Esophagus squamous epithelium (tissue), 4 donors: ENCODE measurements at regions not wholly inside any gene's neighbourhood (a gene's known extent, or its start where the extent isn't known, plus 50 kb on each side); places are given as distances from the start of the nearest gene placed in this dataset.

Experiments
- CTCF ChIP-seq, 6 experiments: fragments of 450-650 bp in 4 of 6; fragments of 200-600 bp in 2 of 6; sonication (generic) in 2 of 6; IDR thresholded peaks; one replicate each; pipeline ENCODE4 v1.5.1; 2016 to 2019; ENCODE audit warnings: antibody characterized with exemption in 6 of 6, mild to moderate bottlenecking in 4 of 6, moderate library complexity in 4 of 6
- POLR2A ChIP-seq, 4 donors: fragments of 450-650 bp; IDR thresholded peaks; one replicate each; pipeline ENCODE4 v1.6.1; 2017; ENCODE audit warnings: antibody characterized with exemption in 4 of 4, mild to moderate bottlenecking in 4 of 4, moderate library complexity in 3 of 4

DNA sequence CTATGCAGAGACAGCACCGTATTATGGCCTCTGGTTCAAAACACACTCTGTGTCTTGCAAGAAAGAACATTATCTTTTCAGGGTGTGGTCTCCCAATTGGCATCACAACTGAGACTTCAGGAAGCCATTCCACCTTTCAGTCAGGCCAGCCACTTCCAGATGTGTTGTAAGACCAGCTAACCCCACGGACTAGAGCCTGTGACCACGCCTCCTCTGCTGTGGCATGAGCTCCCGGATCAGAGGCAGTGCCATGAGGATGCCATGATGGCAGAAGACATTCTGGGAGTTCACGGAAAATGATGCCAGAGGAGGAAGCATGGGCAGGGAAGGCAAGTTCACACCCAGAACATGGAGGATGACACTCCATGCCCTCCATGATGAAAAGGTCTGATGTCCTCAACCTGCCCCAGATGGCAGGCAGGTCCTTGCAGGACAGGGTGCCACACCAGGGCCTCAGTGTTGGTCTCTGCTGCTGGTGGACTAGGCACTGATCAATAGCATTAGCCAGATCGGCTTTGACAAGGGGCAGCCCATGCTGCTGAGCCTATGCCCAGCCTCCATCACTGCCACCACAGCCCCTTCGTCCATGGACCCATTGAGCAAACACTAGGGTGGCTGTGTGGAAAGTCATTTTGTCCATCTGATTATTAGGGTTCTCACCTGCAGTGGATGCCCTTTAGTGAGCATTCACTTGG is 341.6 kb downstream of the MATN1 start:
- TF ChIP-seq POLR2A (IDR thresholded peaks at IDR 0.05) (no peak), CTCF (IDR thresholded peaks at IDR 0.05) (no peak)
